H1 (cell line): ENCODE measurements at regions not wholly inside any gene's neighbourhood (a gene's known extent, or its start where the extent isn't known, plus 50 kb on each side); places are given as distances from the start of the nearest gene placed in this dataset.

Experiments used
- CTCF ChIA-PET: fragments of 300-600 bp; sonication (Branson Sonifier 250); formaldehyde crosslinking; loops from one replicate; lab custom pipeline; 2021; ENCODE audit not compliant: partially characterized antibody; lab: Charles Lee
- POLR2A ChIA-PET: fragments of 300-600 bp; sonication (Branson Sonifier 250); formaldehyde crosslinking; loops from one replicate; lab custom pipeline; 2021; ENCODE audit warnings: inconsistent platforms; ENCODE audit not compliant: partially characterized antibody; lab: Charles Lee
- DNase-seq, 2 experiments: peaks; one replicate each; pipeline versions ENCODE4 v3.0.0 to v3.0.0-alpha.2; 2010 to 2022; ENCODE audit warnings: low spot score in 2 of 2, low read depth in 1 of 2, mixed read lengths in 1 of 2
- FAIRE-seq: peaks from 2 replicates; lab custom pipeline; 2011; peaks lifted over from hg19 to GRCh38; lab: Jason Lieb, UNC
- H2AFZ ChIP-seq: 2 replicates; pipeline ENCODE4 v1.8.1; 2012; ENCODE audit warnings: low read length, inconsistent platforms
- H2AK5ac ChIP-seq: 2 replicates; pipeline ENCODE4 v1.6.1; 2013; ENCODE audit warnings: low read depth, low read length
- H2BK120ac ChIP-seq: replicated peaks from 2 replicates; pipeline ENCODE3; 2013; ENCODE audit warnings: low read depth, low read length, inconsistent platforms
- H2BK12ac ChIP-seq: 2 replicates; pipeline ENCODE4 v1.6.1; 2013; ENCODE audit warnings: low read depth, low read length
- H2BK15ac ChIP-seq: 2 replicates; pipeline ENCODE4 v1.6.1; 2013; ENCODE audit warnings: low read length
- H2BK20ac ChIP-seq: 2 replicates; pipeline ENCODE4 v1.6.1; 2013; ENCODE audit warnings: low read length
- H2BK5ac ChIP-seq: 2 replicates; pipeline ENCODE4 v1.6.1; 2013; ENCODE audit warnings: low read depth, low read length
- H3K14ac ChIP-seq: 2 replicates; pipeline ENCODE4 v1.6.1; 2013; ENCODE audit warnings: inconsistent platforms; ENCODE audit not compliant: insufficient read length
- H3K18ac ChIP-seq: 2 replicates; pipeline ENCODE4 v1.6.1; 2013; ENCODE audit warnings: low read length; ENCODE audit errors: extremely low read depth
- H3K23ac ChIP-seq: 2 replicates; pipeline ENCODE4 v1.6.1; 2013; ENCODE audit warnings: inconsistent platforms; ENCODE audit not compliant: insufficient read length
- H3K23me2 ChIP-seq: 2 replicates; pipeline ENCODE4 v1.6.1; 2013; ENCODE audit warnings: low read depth, low read length
- H3K27ac ChIP-seq: 2 replicates; pipeline ENCODE4 v1.6.1; 2011; ENCODE audit warnings: low read depth, low read length, inconsistent platforms
- H3K27me3 ChIP-seq, 4 experiments: replicated peaks in 1 of 4; 1 replicate in 1 of 4; 2 replicates in 3 of 4; pipeline versions ENCODE4 v1.6.1 to v1.8.1; 2011 to 2013; ENCODE audit warnings: low read length in 3 of 4, mild to moderate bottlenecking in 3 of 4, inconsistent platforms in 2 of 4, mixed read lengths in 2 of 4, moderate library complexity in 1 of 4; ENCODE audit not compliant: control insufficient read depth in 3 of 4, insufficient read depth in 3 of 4; ENCODE audit errors: extremely low read depth in 1 of 4
- H3K36me3 ChIP-seq, 4 experiments: 2 replicates each; pipeline versions ENCODE4 v1.6.1 to v1.8.1; 2011 to 2013; ENCODE audit warnings: mild to moderate bottlenecking in 4 of 4, low read length in 3 of 4, moderate library complexity in 2 of 4, control low read depth in 1 of 4, inconsistent platforms in 1 of 4; ENCODE audit not compliant: insufficient read depth in 4 of 4, control insufficient read depth in 2 of 4
- H3K4ac ChIP-seq: replicated peaks from 2 replicates; pipeline ENCODE3; 2013; ENCODE audit warnings: low read length, low read depth, mixed read lengths, inconsistent platforms; ENCODE audit not compliant: insufficient read length
- H3K4me1 ChIP-seq, 4 experiments: replicated peaks in 1 of 4; 1 replicate in 1 of 4; 2 replicates in 3 of 4; pipeline versions ENCODE4 v1.6.1 to v1.8.1; 2011 to 2013; ENCODE audit warnings: low read length in 3 of 4, inconsistent platforms in 2 of 4, mixed read lengths in 1 of 4; ENCODE audit not compliant: insufficient read depth in 4 of 4, control insufficient read depth in 3 of 4
- H3K4me2 ChIP-seq, 2 experiments: 2 replicates each; pipeline versions ENCODE4 v1.6.1 to v1.8.1; 2011 to 2013; ENCODE audit warnings: low read depth in 2 of 2, low read length in 2 of 2, control low read depth in 1 of 2, inconsistent platforms in 1 of 2, mild to moderate bottlenecking in 1 of 2; ENCODE audit not compliant: insufficient read depth in 1 of 2
- H3K4me3 ChIP-seq, 4 experiments: fragments of 200-600, 300-600 bp in 1 of 4; sonication (generic), shearing (Covaris generic), sonication (Bioruptor Twin) in 1 of 4; 2 replicates each; pipeline versions ENCODE4 v1.5.1 to v1.8.1; 2011 to 2016; ENCODE audit warnings: low read length in 4 of 4, low read depth in 3 of 4, control low read depth in 2 of 4, inconsistent platforms in 2 of 4, mild to moderate bottlenecking in 2 of 4, mixed read lengths in 1 of 4, moderate library complexity in 1 of 4; ENCODE audit not compliant: insufficient read depth in 2 of 4; ENCODE audit errors: extremely low read depth in 1 of 4
- H3K56ac ChIP-seq: replicated peaks from 2 replicates; pipeline ENCODE3; 2013; ENCODE audit warnings: low read depth, mild to moderate bottlenecking, mixed read lengths, low read length, inconsistent platforms; ENCODE audit not compliant: insufficient read length
- H3K79me1 ChIP-seq: 2 replicates; pipeline ENCODE4 v1.6.1; 2013; ENCODE audit warnings: low read depth, low read length, control low read depth
- H3K79me2 ChIP-seq, 2 experiments: 2 replicates each; pipeline versions ENCODE4 v1.6.1 to v1.8.1; 2012 to 2013; ENCODE audit warnings: low read length in 2 of 2, mild to moderate bottlenecking in 2 of 2, inconsistent platforms in 1 of 2; ENCODE audit not compliant: insufficient read depth in 2 of 2, control insufficient read depth in 1 of 2
- H3K9ac ChIP-seq, 4 experiments: replicated peaks in 1 of 4; 1 replicate in 1 of 4; 2 replicates in 3 of 4; pipeline versions ENCODE4 v1.6.1 to v1.8.1; 2011 to 2013; ENCODE audit warnings: low read depth in 3 of 4, low read length in 3 of 4, control low read depth in 2 of 4, mild to moderate bottlenecking in 2 of 4, moderate library complexity in 2 of 4, inconsistent platforms in 1 of 4; ENCODE audit errors: extremely low read depth in 1 of 4
- H3K9me3 ChIP-seq, 2 experiments: 2 replicates each; pipeline versions ENCODE4 v1.6.1 to v1.8.1; 2012 to 2013; ENCODE audit warnings: mild to moderate bottlenecking in 2 of 2, moderate library complexity in 2 of 2, control low read depth in 1 of 2, inconsistent platforms in 1 of 2, low read depth in 1 of 2, low read length in 1 of 2, mixed read lengths in 1 of 2; ENCODE audit not compliant: insufficient read depth in 2 of 2
- H4K20me1 ChIP-seq, 2 experiments: replicated peaks in 1 of 2; 2 replicates each; pipeline versions ENCODE3 to v1.8.1; 2011 to 2013; ENCODE audit warnings: inconsistent platforms in 2 of 2, low read length in 2 of 2, mild to moderate bottlenecking in 1 of 2; ENCODE audit not compliant: insufficient read depth in 2 of 2, control insufficient read depth in 1 of 2
- H4K5ac ChIP-seq: 2 replicates; pipeline ENCODE4 v1.6.1; 2013; ENCODE audit warnings: low read length, low read depth, mixed read lengths, inconsistent platforms; ENCODE audit not compliant: insufficient read length
- H4K8ac ChIP-seq: 2 replicates; pipeline ENCODE4 v1.8.0; 2013; ENCODE audit warnings: mild to moderate bottlenecking, moderate library complexity, low read length, inconsistent platforms; ENCODE audit not compliant: insufficient read depth; ENCODE audit errors: extremely low read depth
- H4K91ac ChIP-seq: replicated peaks from 2 replicates; pipeline ENCODE3; 2013; ENCODE audit warnings: low read length, mixed read lengths, inconsistent platforms; ENCODE audit not compliant: insufficient read length
- BRCA1 ChIP-seq: IDR thresholded peaks from 2 replicates; pipeline ENCODE4 v1.6.1; 2012; ENCODE audit warnings: low read depth, low read length, improper control_type of control experiment
- CHD2 ChIP-seq: IDR thresholded peaks from 2 replicates; pipeline ENCODE4 v1.6.1; 2012; ENCODE audit warnings: low read length, improper control_type of control experiment
- CREB1 ChIP-seq: IDR thresholded peaks from 2 replicates; pipeline ENCODE4 v1.6.1; 2012; ENCODE audit warnings: inconsistent platforms
- EGR1 ChIP-seq: IDR thresholded peaks from 2 replicates; pipeline ENCODE4 v1.6.1; 2011; ENCODE audit warnings: low read depth, low read length, borderline replicate concordance
- FOSL1 ChIP-seq: IDR thresholded peaks from 2 replicates; pipeline ENCODE4 v1.6.1; 2011; ENCODE audit warnings: mild to moderate bottlenecking, low read depth, low read length, moderate library complexity; ENCODE audit not compliant: insufficient read depth
- NRF1 ChIP-seq: IDR thresholded peaks from 2 replicates; pipeline ENCODE4 v1.6.1; 2011; ENCODE audit warnings: mild to moderate bottlenecking, low read depth, low read length, improper control_type of control experiment
- PHF8 ChIP-seq: fragments of 200-600 bp; sonication (generic); conservative IDR thresholded peaks from 2 replicates; pipeline ENCODE4 v1.7.1; 2012; ENCODE audit warnings: low read depth, mild to moderate bottlenecking, inconsistent platforms, low read length, moderate library complexity
- RFX5 ChIP-seq: IDR thresholded peaks from 2 replicates; pipeline ENCODE4 v1.6.1; 2011; ENCODE audit warnings: low read depth, low read length, improper control_type of control experiment, borderline replicate concordance
- SIRT6 ChIP-seq: IDR thresholded peaks from one replicate; pipeline ENCODE4 v1.7.1; 2012; ENCODE audit warnings: low read length, inconsistent platforms
- SP4 ChIP-seq: IDR thresholded peaks from 2 replicates; pipeline ENCODE4 v1.6.1; 2012; ENCODE audit warnings: low read length, inconsistent platforms
- ZNF274 ChIP-seq: IDR thresholded peaks from 2 replicates; pipeline ENCODE4 v1.7.0; 2012; ENCODE audit warnings: low read length, borderline replicate concordance; ENCODE audit errors: extremely low read depth
- WGBS, 2 experiments: shearing (Covaris generic) in 1 of 2; methylation state at CpG; one replicate each; pipeline versions ENCODE4 v1.1.6 to v1.1.7; 2013 to 2015; ENCODE audit warnings: low lambda C conversion rate in 2 of 2, mixed read lengths in 2 of 2, inconsistent platforms in 1 of 2, low coverage in 1 of 2, missing lambda C conversion rate in 1 of 2; ENCODE audit not compliant: insufficient replicate concordance in 2 of 2, insufficient coverage in 1 of 2, insufficient read length in 1 of 2; ENCODE audit errors: extremely low coverage in 1 of 2, missing lambda C conversion rate in 1 of 2; 5-methylcytosine and 5-hydroxymethylcytosine counted together

- WGBS, 2 experiments: 93% methylated on average over 1 of the region's 1 CpG; no CpG with 5 or more reads in 1 of the 2 experiments
- H3K56ac ChIP-seq: no peak overlapping the region
- H3K14ac ChIP-seq: no peak overlapping the region
- H3K36me3 ChIP-seq: no peaks in the 10 kb centered on the region
- no peak overlapping the region for H2AK5ac ChIP-seq
- H3K79me1 ChIP-seq: no peaks in the 10 kb centered on the region
- H2BK20ac ChIP-seq: no peak overlapping the region
- H2BK5ac ChIP-seq: no peak overlapping the region
- H3K79me2 ChIP-seq: no peaks in the 10 kb centered on the region
- H2AFZ ChIP-seq: no peak overlapping the region
- H3K23ac ChIP-seq: no peak overlapping the region
- no peaks in the 10 kb centered on the region for H3K23me2 ChIP-seq
- H4K20me1 ChIP-seq: no peaks in the 10 kb centered on the region
- H2BK15ac ChIP-seq: no peak overlapping the region
- H4K5ac ChIP-seq: no peak overlapping the region
- no peak for DNase-seq
- TF ChIP-seq CREB1 (no peak), NRF1 (no peak), BRCA1 (no peak), EGR1 (no peak), PHF8 (no peak), ZNF274 (no peak), SP4 (no peak), CHD2 (no peak), FOSL1 (no peak), RFX5 (no peak), SIRT6 (no peak)
- no peak overlapping the region for H4K91ac ChIP-seq
- CTCF ChIA-PET: no interaction called here
- no peak overlapping the region for H4K8ac ChIP-seq
- no peak for FAIRE-seq
- no peak overlapping the region for H2BK120ac ChIP-seq
- H3K27ac ChIP-seq: no peak overlapping the region
- H3K4me1 ChIP-seq: no peaks in the 10 kb centered on the region
- H3K27me3 ChIP-seq: no peaks in the 10 kb centered on the region
- POLR2A ChIA-PET: no interaction called here
- no peak overlapping the region for H3K4me3 ChIP-seq
- no peak overlapping the region for H3K4me2 ChIP-seq
- H3K18ac ChIP-seq: no peak overlapping the region
- H2BK12ac ChIP-seq: no peak overlapping the region
- no peak overlapping the region for H3K9ac ChIP-seq
- peaks cover 0 to 3% of the 10 kb centered on the region in 2 experiments; a peak in 1 of 4 replicates for H3K9me3 ChIP-seq
- H3K4ac ChIP-seq: no peak overlapping the region
These were observed 259.1 kb downstream of the PDHA2 start for GRCh38 chr4:96099031-96099430.
